HepG2 (cell line): ENCODE measurements at regions not wholly inside any gene's neighbourhood (a gene's known extent, or its start where the extent isn't known, plus 50 kb on each side); places are given as distances from the start of the nearest gene placed in this dataset.

Source experiments
- ATAC-seq: fragments of 200-7000 bp; cut with Tn5 transposase; 3 replicates; pipeline ENCODE4 v1.9.1; 2020; ENCODE audit warnings: mild to moderate bottlenecking, moderate library complexity
- BruUV-seq: library from RNA; stranded (reverse); fragments of 400-500 nt; replicated peaks from 2 replicates; lab custom pipeline; 2021; lab: Mats Ljungman, UMichigan
- CTCF ChIA-PET: fragments of 300-600 bp; formaldehyde crosslinking; extraction: SDS; loops from one replicate; lab custom pipeline; 2021; ENCODE audit warnings: low total read pairs, inconsistent platforms, low intra/inter-chr PET ratio; lab: Yijun Ruan, JAX
- POLR2A ChIA-PET: fragments of 350-600 bp; sonication (Branson Sonifier 250); formaldehyde crosslinking; loops from one replicate; lab custom pipeline; 2020; ENCODE audit warnings: antibody characterized with exemption, inconsistent platforms; lab: Yijun Ruan, JAX
- DNase-seq: peaks from one replicate; pipeline ENCODE4 v3.0.0-alpha.2; 2015; ENCODE audit warnings: low spot score
- FAIRE-seq: peaks from 3 replicates; lab custom pipeline; 2011; peaks lifted over from hg19 to GRCh38; lab: Jason Lieb, UNC
- H2AFZ ChIP-seq: one replicate; pipeline ENCODE4 v1.6.1; 2011; ENCODE audit warnings: low read length, inconsistent platforms
- H3K27ac ChIP-seq: fragments of 300-600 bp; 3 replicates; pipeline ENCODE4 v1.8.0; 2011; ENCODE audit warnings: mixed run types, mild to moderate bottlenecking, mixed read lengths, low read length, inconsistent platforms; ENCODE audit not compliant: insufficient read depth; ENCODE audit errors: extremely low read length
- H3K27me3 ChIP-seq, 2 experiments: fragments of 200-600 bp in 1 of 2; 2 replicates in 1 of 2; 3 replicates in 1 of 2; pipeline versions ENCODE4 v1.6.0 to v1.8.0; 2011; ENCODE audit warnings: low read length in 2 of 2, mild to moderate bottlenecking in 2 of 2, moderate library complexity in 2 of 2, inconsistent platforms in 1 of 2; ENCODE audit not compliant: insufficient read depth in 2 of 2, control insufficient read depth in 1 of 2
- H3K36me3 ChIP-seq, 2 experiments: fragments of 200-600 bp in 1 of 2; replicated peaks in 1 of 2; 2 replicates in 1 of 2; 3 replicates in 1 of 2; pipeline versions ENCODE4 v1.5.1 to v1.8.0; 2011; ENCODE audit warnings: low read length in 2 of 2, inconsistent platforms in 1 of 2; ENCODE audit not compliant: insufficient read depth in 2 of 2, control insufficient read depth in 1 of 2
- H3K4me1 ChIP-seq: 2 replicates; pipeline ENCODE4 v1.5.1; 2012; ENCODE audit warnings: low read length, inconsistent platforms; ENCODE audit not compliant: insufficient read depth
- H3K4me2 ChIP-seq: 2 replicates; pipeline ENCODE4 v1.6.0; 2011; ENCODE audit warnings: low read depth, low read length, inconsistent platforms
- H3K4me3 ChIP-seq, 3 experiments: fragments of 200-600 bp in 1 of 3; sonication (generic), shearing (Covaris generic) in 1 of 3; replicated peaks in 1 of 3; 2 replicates each; pipeline ENCODE4 v1.5.1; 2011 to 2016; ENCODE audit warnings: low read length in 3 of 3, inconsistent platforms in 2 of 3, low read depth in 2 of 3, mild to moderate bottlenecking in 2 of 3, control low read depth in 1 of 3, mixed read lengths in 1 of 3; ENCODE audit not compliant: insufficient read depth in 1 of 3
- H3K79me2 ChIP-seq: one replicate; pipeline ENCODE4 v1.6.1; 2011; ENCODE audit warnings: low read length, inconsistent platforms; ENCODE audit not compliant: insufficient read depth
- H3K9ac ChIP-seq: 2 replicates; pipeline ENCODE4 v1.6.0; 2011; ENCODE audit warnings: mild to moderate bottlenecking, low read depth, low read length, inconsistent platforms; ENCODE audit not compliant: insufficient read depth
- H3K9me3 ChIP-seq: 2 replicates; pipeline ENCODE4 v1.5.1; 2012; ENCODE audit warnings: mild to moderate bottlenecking, low read length
- H4K20me1 ChIP-seq: 2 replicates; pipeline ENCODE4 v1.6.0; 2011; ENCODE audit warnings: inconsistent platforms, mild to moderate bottlenecking, low read length, moderate library complexity; ENCODE audit not compliant: insufficient read depth
- CCDC6 ChIP-seq: sonication (generic); formaldehyde crosslinking; IDR thresholded peaks from 2 replicates; pipeline ENCODE4 v1.8.1; 2022; ENCODE audit warnings: mild to moderate bottlenecking, missing genetic modification reagents, moderate library complexity
- HNRNPLL ChIP-seq: fragments of 200-400 bp; formaldehyde crosslinking; IDR thresholded peaks from 2 replicates; pipeline ENCODE4 v1.6.1; 2017; ENCODE audit warnings: mild to moderate bottlenecking, low read depth, low read length; ENCODE audit not compliant: poor library complexity, severe bottlenecking
- SMAD3 ChIP-seq: sonication (generic); formaldehyde crosslinking; IDR thresholded peaks from 2 replicates; pipeline ENCODE4 v1.4.0; 2020; ENCODE audit warnings: missing genetic modification reagents
- SRF ChIP-seq: IDR thresholded peaks from 2 replicates; pipeline ENCODE4 v1.6.1; 2011; ENCODE audit warnings: mild to moderate bottlenecking, low read depth, low read length, moderate library complexity
- ZNF34 ChIP-seq: sonication (generic); formaldehyde crosslinking; IDR thresholded peaks from 2 replicates; pipeline ENCODE4 v1.4.0; 2020; ENCODE audit warnings: mild to moderate bottlenecking, missing genetic modification reagents, borderline replicate concordance
- ZNF567 ChIP-seq: sonication (generic); formaldehyde crosslinking; IDR thresholded peaks from 2 replicates; pipeline ENCODE4 v1.8.1; 2023; ENCODE audit warnings: mild to moderate bottlenecking, missing genetic modification reagents, borderline replicate concordance
- WGBS: methylation state at CpG from one replicate; pipeline ENCODE4 v1.1.6; 2017; ENCODE audit warnings: low lambda C conversion rate; 5-methylcytosine and 5-hydroxymethylcytosine counted together
- in situ Hi-C: cut with HindIII; loops from 2 replicates; pipeline ENCODE4 v1.10.0; 2017; ENCODE audit warnings: low pct_unique_long_range_greater_than_20kb; ENCODE audit not compliant: extremely low pct_ligation_motif_present
- intact Hi-C: fragments of 100-400 bp; cut with micrococcal nuclease; formaldehyde crosslinking; loops from one replicate; pipeline ENCODE4 v1.10.0; 2022; ENCODE audit not compliant: unreplicated experiment
- TF ChIP-seq, protein P1 (sequence below): sonication (generic); formaldehyde crosslinking; IDR thresholded peaks from 2 replicates; pipeline ENCODE4 v1.5.0; 2020; ENCODE audit warnings: missing genetic modification reagents
- TF ChIP-seq, protein P2 (sequence below), 2 experiments: fragments of 450-650 bp in 1 of 2; sonication (generic) in 1 of 2; formaldehyde crosslinking in 1 of 2; IDR thresholded peaks; 2 replicates each; pipeline versions ENCODE4 v1.6.1 to v1.8.0; 2016 to 2022; ENCODE audit warnings: antibody characterized with exemption in 1 of 2, mild to moderate bottlenecking in 1 of 2, missing genetic modification reagents in 1 of 2

DNA sequence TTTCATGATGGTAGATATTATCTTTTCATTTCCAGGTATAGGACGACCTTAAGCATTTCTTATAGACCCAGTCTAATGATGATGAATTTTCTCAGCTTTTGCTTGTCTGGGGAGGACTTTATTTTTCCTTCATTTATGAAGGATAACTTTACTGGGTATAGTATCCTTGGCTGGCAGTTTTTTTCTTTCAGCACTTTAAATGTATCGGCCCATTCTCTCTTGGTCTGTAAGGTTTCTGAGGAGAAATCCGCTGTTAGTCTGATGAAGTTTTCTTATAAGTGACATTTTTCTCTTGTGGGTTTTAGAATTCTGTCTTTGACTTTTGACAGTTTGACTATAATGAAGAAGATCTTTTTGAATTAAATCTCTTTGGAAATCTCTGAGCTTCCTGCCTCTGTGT, 144.7 kb upstream of the SLC22A23 start:
- H3K9ac ChIP-seq, result no peak overlapping the region
- H3K36me3 ChIP-seq, result no peaks in the 10 kb centered on the region
- no peak overlapping the region for H3K4me3 ChIP-seq
- H3K27ac ChIP-seq, result no peak overlapping the region
- H3K27me3 ChIP-seq, result no peaks in the 10 kb centered on the region; a peak in 2 of 5 replicates
- intact Hi-C loops, result no loop called here
- BruUV-seq, result no TSS peak
- CTCF ChIA-PET, result no interaction called here
- H3K79me2 ChIP-seq, result no peaks in the 10 kb centered on the region
- H3K9me3 ChIP-seq, result peaks cover 13% of the 10 kb centered on the region; the same call in 1 of the 2 replicates
- H2AFZ ChIP-seq, result no peak overlapping the region
- no peak for DNase-seq
- 63% methylated on average over 3 of the region's 3 CpGs for WGBS
- no peaks in the 10 kb centered on the region for H4K20me1 ChIP-seq
- TF ChIP-seq SRF (no peak), ZNF567 (no peak), ZNF34 (CRISPR knock-in tag) (no peak), HNRNPLL (no peak), CCDC6 (CRISPR knock-in tag) (no peak)
- TF ChIP-seq, protein P1, sequence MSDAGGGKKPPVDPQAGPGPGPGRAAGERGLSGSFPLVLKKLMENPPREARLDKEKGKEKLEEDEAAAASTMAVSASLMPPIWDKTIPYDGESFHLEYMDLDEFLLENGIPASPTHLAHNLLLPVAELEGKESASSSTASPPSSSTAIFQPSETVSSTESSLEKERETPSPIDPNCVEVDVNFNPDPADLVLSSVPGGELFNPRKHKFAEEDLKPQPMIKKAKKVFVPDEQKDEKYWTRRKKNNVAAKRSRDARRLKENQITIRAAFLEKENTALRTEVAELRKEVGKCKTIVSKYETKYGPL, result no peak
- TF ChIP-seq, all 625 proteins: peak for 0
- ATAC-seq, result no peak
- Histone ChIP-seq H3K4me1 (0 out of 2 replicates have a peak, but pooled peaks cover 6% of the 10 kb centered on the region), H3K4me2 (no peak overlapping the region)
- FAIRE-seq, result no peak
- POLR2A ChIA-PET, result no interaction called here
- in situ Hi-C loops, result no loop called here

DNA sequence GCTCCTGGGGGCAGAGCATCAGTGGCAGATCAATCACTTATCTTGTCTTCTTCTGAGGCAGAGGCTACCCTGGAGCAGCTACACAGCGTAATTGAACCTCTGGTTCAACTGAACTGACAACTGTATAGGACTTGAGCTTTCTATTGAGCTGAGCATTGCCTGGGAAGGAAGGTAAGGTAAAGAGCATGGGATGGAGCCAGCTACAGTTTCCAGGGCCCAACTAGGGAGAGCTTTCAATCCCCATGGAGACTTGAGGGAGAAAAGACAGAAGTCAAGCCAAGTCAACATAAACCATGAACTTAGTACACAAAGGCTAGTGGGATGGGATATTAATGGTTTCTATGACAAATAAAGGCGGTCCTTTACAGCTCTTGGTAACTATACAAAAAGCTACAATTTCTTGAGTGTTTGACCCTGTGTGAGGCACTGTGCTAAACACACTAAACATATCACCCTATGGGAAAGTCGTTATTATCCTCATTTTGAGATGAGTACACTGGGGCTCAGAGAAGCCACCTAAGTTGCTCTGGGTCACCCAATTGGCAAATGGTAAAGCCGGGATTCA, 140.7 kb upstream of the SLC22A23 start:
- CTCF ChIA-PET, result no interaction called here
- no peaks in the 10 kb centered on the region for H4K20me1 ChIP-seq
- 20% methylated on average over 4 of the region's 4 CpGs for WGBS
- POLR2A ChIA-PET, result no interaction called here
- peaks cover 0 to 19% of the 10 kb centered on the region in 2 experiments; a peak in 2 of 5 replicates for H3K27me3 ChIP-seq
- H2AFZ ChIP-seq, result no peak overlapping the region
- ATAC-seq (no peak), FAIRE-seq (no peak), DNase-seq (no peak)
- H3K27ac ChIP-seq, result no peak overlapping the region
- H3K9me3 ChIP-seq, result peaks cover 13% of the 10 kb centered on the region; the same call in 1 of the 2 replicates
- no peaks in the 10 kb centered on the region for H3K36me3 ChIP-seq
- H3K4me3 ChIP-seq, result no peak overlapping the region
- no peaks in the 10 kb centered on the region for H3K79me2 ChIP-seq
- no TSS peak for BruUV-seq
- intact Hi-C loops (no loop called here), in situ Hi-C loops (no loop called here)
- no peak overlapping the region for H3K9ac ChIP-seq
- H3K4me1 ChIP-seq, result 0 out of 2 replicates have a peak, but pooled peaks cover 6% of the 10 kb centered on the region
- H3K4me2 ChIP-seq, result no peak overlapping the region
- TF ChIP-seq, protein P2, sequence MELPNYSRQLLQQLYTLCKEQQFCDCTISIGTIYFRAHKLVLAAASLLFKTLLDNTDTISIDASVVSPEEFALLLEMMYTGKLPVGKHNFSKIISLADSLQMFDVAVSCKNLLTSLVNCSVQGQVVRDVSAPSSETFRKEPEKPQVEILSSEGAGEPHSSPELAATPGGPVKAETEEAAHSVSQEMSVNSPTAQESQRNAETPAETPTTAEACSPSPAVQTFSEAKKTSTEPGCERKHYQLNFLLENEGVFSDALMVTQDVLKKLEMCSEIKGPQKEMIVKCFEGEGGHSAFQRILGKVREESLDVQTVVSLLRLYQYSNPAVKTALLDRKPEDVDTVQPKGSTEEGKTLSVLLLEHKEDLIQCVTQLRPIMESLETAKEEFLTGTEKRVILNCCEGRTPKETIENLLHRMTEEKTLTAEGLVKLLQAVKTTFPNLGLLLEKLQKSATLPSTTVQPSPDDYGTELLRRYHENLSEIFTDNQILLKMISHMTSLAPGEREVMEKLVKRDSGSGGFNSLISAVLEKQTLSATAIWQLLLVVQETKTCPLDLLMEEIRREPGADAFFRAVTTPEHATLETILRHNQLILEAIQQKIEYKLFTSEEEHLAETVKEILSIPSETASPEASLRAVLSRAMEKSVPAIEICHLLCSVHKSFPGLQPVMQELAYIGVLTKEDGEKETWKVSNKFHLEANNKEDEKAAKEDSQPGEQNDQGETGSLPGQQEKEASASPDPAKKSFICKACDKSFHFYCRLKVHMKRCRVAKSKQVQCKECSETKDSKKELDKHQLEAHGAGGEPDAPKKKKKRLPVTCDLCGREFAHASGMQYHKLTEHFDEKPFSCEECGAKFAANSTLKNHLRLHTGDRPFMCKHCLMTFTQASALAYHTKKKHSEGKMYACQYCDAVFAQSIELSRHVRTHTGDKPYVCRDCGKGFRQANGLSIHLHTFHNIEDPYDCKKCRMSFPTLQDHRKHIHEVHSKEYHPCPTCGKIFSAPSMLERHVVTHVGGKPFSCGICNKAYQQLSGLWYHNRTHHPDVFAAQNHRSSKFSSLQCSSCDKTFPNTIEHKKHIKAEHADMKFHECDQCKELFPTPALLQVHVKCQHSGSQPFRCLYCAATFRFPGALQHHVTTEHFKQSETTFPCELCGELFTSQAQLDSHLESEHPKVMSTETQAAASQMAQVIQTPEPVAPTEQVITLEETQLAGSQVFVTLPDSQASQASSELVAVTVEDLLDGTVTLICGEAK (IDR thresholded peaks at IDR 0.05), result no peak
- TF ChIP-seq, protein P2 (CRISPR knock-in tag; IDR thresholded peaks at IDR 0.05), result no peak
- TF ChIP-seq SMAD3 (CRISPR knock-in tag), result no peak
